ENCODE measurements at regions not wholly inside any gene's neighbourhood (a gene's known extent, or its start where the extent isn't known, plus 50 kb on each side); places are given as distances from the start of the nearest gene placed in this dataset.

GRCh38 chr1:58266242-58266641 is 280.3 kb downstream of the OMA1 start:
- Histone ChIP-seq H3K9me2 (replicated peaks; ENCODE audit: insufficient read depth, low read length) (no peaks in the 10 kb centered on the region), H3K9ac (ENCODE audit: low read length) (no peak overlapping the region), H3K4me3 (ENCODE audit: insufficient read depth, low read length, poor library complexity, severe bottlenecking) (no peak overlapping the region), H3K9me3 (ENCODE audit: insufficient read depth, low read length) (no peaks in the 10 kb centered on the region), H3K36me3 (ENCODE audit: low read length) (no peaks in the 10 kb centered on the region), H4K20me1 (ENCODE audit: low read depth, low read length) (no peaks in the 10 kb centered on the region), H3K27me3 (ENCODE audit: low read length) (no peaks in the 10 kb centered on the region), H3K4me2 (ENCODE audit: low read depth, low read length, poor library complexity, severe bottlenecking) (no peak overlapping the region), H3F3A (ENCODE audit: insufficient read depth) (no peaks in the 10 kb centered on the region), H3K27ac (ENCODE audit: low read depth, low read length) (no peak overlapping the region), H3K79me2 (ENCODE audit: insufficient read depth, low read length) (no peaks in the 10 kb centered on the region), H2AFZ (ENCODE audit: low read depth, low read length, severe bottlenecking) (no peak overlapping the region)
- TF ChIP-seq CTCF (IDR thresholded peaks at IDR 0.05; ENCODE audit: insufficient read depth, low read length, poor library complexity, severe bottlenecking) = no peak
- no peak for TF ChIP-seq EZH2phosphoT487 (conservative IDR thresholded peaks at IDR 0.05; ENCODE audit: low read length)

GRCh38 chr1:58264462-58264861 is 282.1 kb downstream of the OMA1 start:
- Histone ChIP-seq H3K4me3 (ENCODE audit: insufficient read depth, low read length, poor library complexity, severe bottlenecking) (no peak overlapping the region), H3K36me3 (ENCODE audit: low read length) (no peaks in the 10 kb centered on the region), H3K27me3 (ENCODE audit: low read length) (no peaks in the 10 kb centered on the region), H3K9me3 (ENCODE audit: insufficient read depth, low read length) (no peaks in the 10 kb centered on the region), H3F3A (ENCODE audit: insufficient read depth) (no peaks in the 10 kb centered on the region), H3K9me2 (replicated peaks; ENCODE audit: insufficient read depth, low read length) (no peaks in the 10 kb centered on the region), H4K20me1 (ENCODE audit: low read depth, low read length) (no peaks in the 10 kb centered on the region), H3K4me2 (ENCODE audit: low read depth, low read length, poor library complexity, severe bottlenecking) (no peak overlapping the region), H3K79me2 (ENCODE audit: insufficient read depth, low read length) (no peaks in the 10 kb centered on the region), H3K9ac (ENCODE audit: low read length) (no peak overlapping the region), H2AFZ (ENCODE audit: low read depth, low read length, severe bottlenecking) (no peak overlapping the region), H3K27ac (ENCODE audit: low read depth, low read length) (no peak overlapping the region)
- no peak for TF ChIP-seq EZH2phosphoT487 (conservative IDR thresholded peaks at IDR 0.05; ENCODE audit: low read length)

GRCh38 chr1:58262702-58263101 is 283.8 kb downstream of the OMA1 start:
- H3K4me3 ChIP-seq (ENCODE audit: insufficient read depth, low read length, poor library complexity, severe bottlenecking) = no peak overlapping the region

GRCh38 chr1:58258082-58258481 is 288.4 kb downstream of the OMA1 start:
- Histone ChIP-seq H3F3A (ENCODE audit: insufficient read depth) (no peaks in the 10 kb centered on the region), H4K20me1 (ENCODE audit: low read depth, low read length) (no peaks in the 10 kb centered on the region), H3K4me3 (ENCODE audit: insufficient read depth, low read length, poor library complexity, severe bottlenecking) (no peak overlapping the region), H2AFZ (ENCODE audit: low read depth, low read length, severe bottlenecking) (no peak overlapping the region), H3K4me2 (ENCODE audit: low read depth, low read length, poor library complexity, severe bottlenecking) (no peak overlapping the region), H3K27ac (ENCODE audit: low read depth, low read length) (no peak overlapping the region), H3K27me3 (ENCODE audit: low read length) (no peaks in the 10 kb centered on the region), H3K79me2 (ENCODE audit: insufficient read depth, low read length) (no peaks in the 10 kb centered on the region), H3K9me2 (replicated peaks; ENCODE audit: insufficient read depth, low read length) (no peaks in the 10 kb centered on the region), H3K36me3 (ENCODE audit: low read length) (no peaks in the 10 kb centered on the region), H3K9me3 (ENCODE audit: insufficient read depth, low read length) (no peaks in the 10 kb centered on the region), H3K9ac (ENCODE audit: low read length) (no peak overlapping the region)
- TF ChIP-seq CTCF (IDR thresholded peaks at IDR 0.05; ENCODE audit: insufficient read depth, low read length, poor library complexity, severe bottlenecking) = no peak
- no peak for TF ChIP-seq EZH2phosphoT487 (conservative IDR thresholded peaks at IDR 0.05; ENCODE audit: low read length)

More at GRCh38 chr1:58262702-58263101, 283.8 kb downstream of the OMA1 start:
- no peaks in the 10 kb centered on the region for H4K20me1 ChIP-seq (ENCODE audit: low read depth, low read length)
- H3K9me3 ChIP-seq (ENCODE audit: insufficient read depth, low read length) = no peaks in the 10 kb centered on the region
- H3F3A ChIP-seq (ENCODE audit: insufficient read depth) = no peaks in the 10 kb centered on the region
- no peak overlapping the region for H3K4me2 ChIP-seq (ENCODE audit: low read depth, low read length, poor library complexity, severe bottlenecking)
- no peaks in the 10 kb centered on the region for H3K9me2 ChIP-seq (replicated peaks; ENCODE audit: insufficient read depth, low read length)
- no peaks in the 10 kb centered on the region for H3K79me2 ChIP-seq (ENCODE audit: insufficient read depth, low read length)
- no peaks in the 10 kb centered on the region for H3K27me3 ChIP-seq (ENCODE audit: low read length)
- no peak overlapping the region for H2AFZ ChIP-seq (ENCODE audit: low read depth, low read length, severe bottlenecking)
- H3K9ac ChIP-seq (ENCODE audit: low read length) = no peak overlapping the region
- no peaks in the 10 kb centered on the region for H3K36me3 ChIP-seq (ENCODE audit: low read length)
- no peak for TF ChIP-seq EZH2phosphoT487 (conservative IDR thresholded peaks at IDR 0.05; ENCODE audit: low read length)
- no peak for TF ChIP-seq CTCF (IDR thresholded peaks at IDR 0.05; ENCODE audit: insufficient read depth, low read length, poor library complexity, severe bottlenecking)
- no peak overlapping the region for H3K27ac ChIP-seq (ENCODE audit: low read depth, low read length)
